BLaER1 (cell line): ENCODE measurements at regions not wholly inside any gene's neighbourhood (a gene's known extent, or its start where the extent isn't known, plus 50 kb on each side); places are given as distances from the start of the nearest gene placed in this dataset.
"Not testable (repeated sequence)": the region's sequence is repeated elsewhere in the genome, so short reads cannot be mapped to it uniquely, and the experiment has no call there.

Experiments
- H3K27ac ChIP-seq: shearing (Covaris generic); formaldehyde crosslinking; 2 replicates; pipeline ENCODE4 v1.8.1; 2022
- H3K27me3 ChIP-seq: shearing (Covaris generic); formaldehyde crosslinking; 2 replicates; pipeline ENCODE4 v1.8.1; 2022
- H3K36me3 ChIP-seq: shearing (Covaris generic); formaldehyde crosslinking; 2 replicates; pipeline ENCODE4 v1.8.1; 2022
- H3K4me1 ChIP-seq: shearing (Covaris generic); formaldehyde crosslinking; 2 replicates; pipeline ENCODE4 v1.8.1; 2022
- H3K4me2 ChIP-seq: shearing (Covaris generic); formaldehyde crosslinking; 2 replicates; pipeline ENCODE4 v1.8.1; 2022
- H3K4me3 ChIP-seq: shearing (Covaris generic); formaldehyde crosslinking; 2 replicates; pipeline ENCODE4 v1.8.1; 2022
- H3K9ac ChIP-seq: shearing (Covaris generic); formaldehyde crosslinking; 2 replicates; pipeline ENCODE4 v1.8.1; 2022
- H3K9me3 ChIP-seq: shearing (Covaris generic); formaldehyde crosslinking; 2 replicates; pipeline ENCODE4 v1.8.1; 2022
- H4K20me1 ChIP-seq: shearing (Covaris generic); formaldehyde crosslinking; 2 replicates; pipeline ENCODE4 v1.8.1; 2022
- Cebpa-rat ChIP-seq: shearing (Covaris generic); IDR thresholded peaks from 2 replicates; pipeline ENCODE4 v1.8.1; 2022

GRCh38 chr6:26720663-26721218 is 61.2 kb upstream of the ZNF322 start:
- not testable (repeated sequence) for H3K4me2 ChIP-seq, H3K27me3 ChIP-seq, H4K20me1 ChIP-seq, H3K36me3 ChIP-seq, H3K4me3 ChIP-seq, H3K27ac ChIP-seq, H3K9me3 ChIP-seq, H3K4me1 ChIP-seq, H3K9ac ChIP-seq

GRCh38 chr6:26730019-26730766 is 70.6 kb upstream of the ZNF322 start:
- H3K4me2 ChIP-seq, H3K9ac ChIP-seq, H3K9me3 ChIP-seq, H3K4me1 ChIP-seq, H4K20me1 ChIP-seq, H3K27me3 ChIP-seq, H3K27ac ChIP-seq, H3K4me3 ChIP-seq, H3K36me3 ChIP-seq: not testable (repeated sequence)

- H3K4me2 ChIP-seq, H4K20me1 ChIP-seq, H3K9ac ChIP-seq, H3K27ac ChIP-seq, H3K36me3 ChIP-seq, H3K27me3 ChIP-seq, H3K4me3 ChIP-seq, H3K4me1 ChIP-seq, H3K9me3 ChIP-seq: not testable (repeated sequence)
Measured at GRCh38 chr6:26734776-26735472, 75.4 kb upstream of the ZNF322 start.

DNA sequence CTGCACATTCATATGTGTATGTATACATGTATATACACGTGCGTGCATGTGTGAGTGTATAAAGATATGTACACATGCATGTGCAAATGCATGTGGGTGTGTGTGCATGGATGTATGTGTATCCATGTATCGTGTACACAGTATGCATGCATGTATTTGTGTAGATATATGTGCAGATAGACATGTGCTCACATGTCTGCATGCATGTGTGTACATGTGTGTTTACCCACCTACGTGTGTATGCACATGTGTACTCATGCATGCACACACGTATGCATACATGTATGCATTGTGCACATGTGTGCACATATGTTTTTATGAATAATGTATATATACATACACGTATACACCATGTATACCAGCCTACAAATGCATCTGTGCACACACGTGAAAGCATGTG is 80.3 kb upstream of the ZNF322 start:
- Histone ChIP-seq H3K9me3 (0 out of 2 replicates have a peak, but pooled peaks cover 16% of the 10 kb centered on the region), H3K4me2 (no peak overlapping the region), H3K4me1 (no peaks in the 10 kb centered on the region), H3K27me3 (no peaks in the 10 kb centered on the region), H3K36me3 (no peaks in the 10 kb centered on the region), H4K20me1 (no peaks in the 10 kb centered on the region), H3K4me3 (no peak overlapping the region), H3K27ac (no peak overlapping the region), H3K9ac (no peak overlapping the region)
- no peak for TF ChIP-seq Cebpa-rat

DNA sequence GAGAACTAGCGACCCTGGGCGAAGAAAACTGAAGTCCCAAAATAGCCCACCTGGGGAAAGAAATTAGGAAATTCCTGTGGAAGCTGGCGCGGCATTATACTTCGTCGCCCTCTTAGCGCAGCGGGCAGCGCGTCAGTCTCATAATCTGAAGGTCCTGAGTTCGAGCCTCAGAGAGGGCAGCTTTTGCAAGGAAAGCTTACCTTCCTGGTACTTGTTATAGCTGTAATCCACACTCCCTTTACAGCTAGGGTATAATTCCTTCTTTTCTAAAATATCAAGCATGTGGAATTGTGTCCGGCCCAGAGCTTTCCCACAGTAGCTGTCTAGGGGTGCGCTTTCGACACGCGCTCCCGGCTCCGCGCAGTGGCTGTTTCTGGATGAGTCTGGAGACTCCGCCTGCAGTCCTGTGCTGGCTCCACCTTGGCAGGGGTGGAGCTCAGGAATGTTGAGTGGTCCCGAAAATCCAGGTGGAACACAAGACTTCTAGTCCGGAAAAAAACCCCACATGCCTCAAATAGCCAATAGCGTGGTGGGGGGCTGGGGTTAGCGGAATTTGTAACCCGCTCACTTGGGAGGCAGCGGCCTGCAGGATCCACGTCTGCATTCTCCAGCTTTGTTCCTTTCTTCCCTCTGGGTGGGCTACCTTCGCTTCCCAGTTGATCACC is 83.7 kb upstream of the ZNF322 start:
- Histone ChIP-seq H3K4me2 (no peak overlapping the region), H3K4me1 (no peaks in the 10 kb centered on the region), H4K20me1 (no peaks in the 10 kb centered on the region), H3K27ac (no peak overlapping the region), H3K27me3 (no peaks in the 10 kb centered on the region), H3K4me3 (no peak overlapping the region), H3K36me3 (no peaks in the 10 kb centered on the region), H3K9ac (no peak overlapping the region), H3K9me3 (peaks cover 26% of the 10 kb centered on the region; the same call in 1 of the 2 replicates)
- no peak for TF ChIP-seq Cebpa-rat

- Histone ChIP-seq H3K36me3 (no peaks in the 10 kb centered on the region), H3K4me2 (no peak overlapping the region), H3K9me3 (peaks cover 26% of the 10 kb centered on the region; the same call in 1 of the 2 replicates), H3K9ac (no peak overlapping the region), H3K4me3 (no peak overlapping the region), H4K20me1 (no peaks in the 10 kb centered on the region), H3K27ac (no peak overlapping the region), H3K27me3 (no peaks in the 10 kb centered on the region), H3K4me1 (no peaks in the 10 kb centered on the region)
- no peak for TF ChIP-seq Cebpa-rat
Measured at GRCh38 chr6:26743941-26744699, 84.6 kb upstream of the ZNF322 start.

DNA sequence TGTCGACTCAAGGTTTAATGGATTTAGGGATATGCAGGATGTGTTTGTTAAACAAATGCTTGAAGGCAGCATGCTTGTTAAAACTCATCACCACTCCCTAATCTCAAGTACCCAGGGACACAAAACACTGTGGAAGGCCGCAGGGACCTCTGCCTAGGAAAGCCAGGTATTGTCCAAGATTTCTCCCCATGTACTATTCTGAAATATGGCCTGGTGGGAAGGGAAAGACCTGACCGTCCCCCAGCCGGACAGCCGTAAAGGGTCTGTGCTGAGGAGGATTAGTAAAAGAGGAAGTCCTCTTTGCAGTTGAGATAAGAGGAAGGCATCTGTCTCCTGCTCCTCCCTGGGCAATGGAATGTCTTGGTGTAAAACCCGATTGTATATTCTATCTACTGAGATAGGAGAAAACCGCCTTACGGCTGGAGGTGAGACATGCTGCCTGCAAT is 85.3 kb upstream of the ZNF322 start:
- H3K27me3 ChIP-seq, H3K36me3 ChIP-seq, H3K4me2 ChIP-seq, H4K20me1 ChIP-seq, H3K27ac ChIP-seq, H3K4me1 ChIP-seq, H3K9ac ChIP-seq, H3K4me3 ChIP-seq: not testable (repeated sequence)
- H3K9me3 ChIP-seq: peaks cover 24% of the 10 kb centered on the region; the same call in 1 of the 2 replicates

GRCh38 chr6:26745964-26746363 is 86.4 kb upstream of the ZNF322 start:
- peaks cover 20% of the 10 kb centered on the region; the same call in 1 of the 2 replicates for H3K9me3 ChIP-seq
- not testable (repeated sequence) for H3K4me2 ChIP-seq, H3K27me3 ChIP-seq, H3K36me3 ChIP-seq, H3K4me1 ChIP-seq, H3K4me3 ChIP-seq, H4K20me1 ChIP-seq, H3K9ac ChIP-seq, H3K27ac ChIP-seq

DNA sequence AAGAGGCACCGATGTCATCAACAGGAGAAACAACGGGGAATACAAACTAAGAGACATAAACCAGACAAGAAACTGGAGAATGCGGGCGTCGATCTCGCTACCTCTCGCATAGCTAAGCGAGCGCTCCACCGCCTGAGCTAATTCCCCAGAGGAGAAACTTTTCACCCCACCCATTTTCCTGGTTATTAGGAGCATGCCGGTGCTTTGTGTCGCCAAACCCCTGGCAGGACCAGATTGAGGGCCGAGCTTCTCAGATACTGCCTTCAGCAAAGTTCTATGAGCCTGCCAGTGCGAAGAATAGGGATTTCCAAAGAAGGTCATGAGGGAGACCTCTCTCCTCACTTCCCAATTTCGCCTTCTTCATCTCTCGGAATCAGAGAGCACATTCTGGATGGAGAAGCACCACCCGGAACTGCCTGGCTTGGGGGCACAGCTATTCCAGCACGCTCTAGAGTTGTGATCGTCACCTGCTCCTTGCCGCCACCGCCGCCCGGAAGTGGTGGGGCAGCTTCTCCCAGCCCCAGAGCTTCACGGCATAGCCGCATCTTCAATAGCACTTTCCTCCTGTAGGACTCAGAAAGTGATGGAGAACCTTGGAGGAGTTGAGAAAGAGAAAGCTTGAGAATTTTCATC is 89.7 kb upstream of the ZNF322 start:
- not testable (repeated sequence) for H3K27ac ChIP-seq, H3K4me1 ChIP-seq, H4K20me1 ChIP-seq, H3K9ac ChIP-seq, H3K4me3 ChIP-seq, H3K27me3 ChIP-seq, H3K4me2 ChIP-seq, H3K36me3 ChIP-seq
- peaks cover 16% of the 10 kb centered on the region; the same call in 1 of the 2 replicates for H3K9me3 ChIP-seq

- not testable (repeated sequence) for H3K4me3 ChIP-seq, H3K4me2 ChIP-seq, H4K20me1 ChIP-seq, H3K9ac ChIP-seq, H3K27ac ChIP-seq, H3K36me3 ChIP-seq, H3K27me3 ChIP-seq, H3K4me1 ChIP-seq
- peaks cover 11% of the 10 kb centered on the region; the same call in 1 of the 2 replicates for H3K9me3 ChIP-seq
Measured at GRCh38 chr6:26749759-26750126, 90.2 kb upstream of the ZNF322 start.
